SK-N-SH (cell line): ENCODE measurements at regions not wholly inside any gene's neighbourhood (a gene's known extent, or its start where the extent isn't known, plus 50 kb on each side); places are given as distances from the start of the nearest gene placed in this dataset.

Experiments
- CTCF ChIA-PET: fragments of 300-600, 350-600 bp; formaldehyde crosslinking; extraction: SDS; loops from one replicate; lab custom pipeline; 2021; lab: Yijun Ruan, JAX
- POLR2A ChIA-PET: fragments of 350-600 bp; sonication (Branson Sonifier 250); formaldehyde crosslinking; extraction: SDS; loops from one replicate; lab custom pipeline; 2020; ENCODE audit warnings: antibody characterized with exemption, inconsistent platforms; lab: Yijun Ruan, JAX
- DNase-seq: peaks from one replicate; pipeline ENCODE4 v3.0.0; 2012
- H2AFZ ChIP-seq: fragments of 200-600 bp; sonication (generic); 2 replicates; pipeline ENCODE4 v1.8.1; 2016; ENCODE audit warnings: antibody characterized with exemption, mild to moderate bottlenecking, low read depth
- H3F3A ChIP-seq: fragments of 200-600 bp; sonication (generic); replicated peaks from 2 replicates; pipeline ENCODE3; 2016; ENCODE audit warnings: antibody characterized with exemption, mild to moderate bottlenecking; ENCODE audit not compliant: insufficient read depth
- H3K27ac ChIP-seq, 2 experiments: fragments of 200-500 bp in 1 of 2; fragments of 200-600 bp in 1 of 2; sonication (Bioruptor generic) in 1 of 2; sonication (generic), shearing (Covaris generic) in 1 of 2; 2 replicates each; pipeline versions ENCODE4 v1.5.1 to v1.6.1; 2014 to 2016; ENCODE audit warnings: low read depth in 2 of 2, inconsistent platforms in 1 of 2, low read length in 1 of 2, mild to moderate bottlenecking in 1 of 2, mixed read lengths in 1 of 2
- H3K27me3 ChIP-seq: fragments of 200-600 bp; sonication (generic), shearing (Covaris generic); 2 replicates; pipeline ENCODE4 v1.6.1; 2016; ENCODE audit warnings: mixed run types; ENCODE audit not compliant: insufficient read depth
- H3K36me3 ChIP-seq, 2 experiments: fragments of 200-500 bp in 1 of 2; fragments of 200-600 bp in 1 of 2; sonication (Bioruptor generic) in 1 of 2; sonication (generic) in 1 of 2; replicated peaks in 1 of 2; 2 replicates each; pipeline versions ENCODE3 to v1.5.1; 2014 to 2016; ENCODE audit warnings: low read length in 1 of 2, mild to moderate bottlenecking in 1 of 2; ENCODE audit not compliant: insufficient read depth in 2 of 2, control insufficient read depth in 1 of 2
- H3K4me1 ChIP-seq, 2 experiments: fragments of 200-500 bp in 1 of 2; fragments of 200-600 bp in 1 of 2; sonication (Bioruptor generic) in 1 of 2; sonication (generic), shearing (Covaris generic) in 1 of 2; 2 replicates each; pipeline versions ENCODE4 v1.5.1 to v1.6.1; 2014 to 2016; ENCODE audit warnings: low read depth in 1 of 2, low read length in 1 of 2, mixed run types in 1 of 2; ENCODE audit not compliant: insufficient read depth in 2 of 2, control insufficient read depth in 1 of 2
- H3K4me2 ChIP-seq: fragments of 200-600 bp; sonication (generic), shearing (Covaris generic); 2 replicates; pipeline ENCODE4 v1.6.1; 2017; ENCODE audit warnings: mixed run types
- H3K4me3 ChIP-seq, 2 experiments: fragments of 200-500 bp in 1 of 2; fragments of 200-600 bp in 1 of 2; sonication (Bioruptor generic) in 1 of 2; sonication (generic), shearing (Covaris generic) in 1 of 2; 2 replicates each; pipeline versions ENCODE4 v1.5.1 to v1.8.1; 2014 to 2016; ENCODE audit warnings: low read depth in 2 of 2, inconsistent platforms in 1 of 2, low read length in 1 of 2, mild to moderate bottlenecking in 1 of 2, mixed read lengths in 1 of 2, moderate library complexity in 1 of 2
- H3K79me2 ChIP-seq: fragments of 200-600 bp; sonication (generic); 2 replicates; pipeline ENCODE4 v1.8.1; 2017; ENCODE audit warnings: mild to moderate bottlenecking; ENCODE audit not compliant: insufficient read depth
- H3K9ac ChIP-seq: fragments of 200-600 bp; sonication (generic); 2 replicates; pipeline ENCODE4 v1.6.1; 2017; ENCODE audit warnings: mixed run types
- H3K9me2 ChIP-seq: fragments of 200-600 bp; sonication (generic); 2 replicates; pipeline ENCODE4 v1.6.1; 2017; ENCODE audit warnings: mixed run types
- H3K9me3 ChIP-seq: fragments of 200-600 bp; sonication (generic); 2 replicates; pipeline ENCODE4 v1.6.1; 2017; ENCODE audit warnings: mixed run types, mild to moderate bottlenecking, moderate library complexity
- H4K20me1 ChIP-seq: fragments of 200-600 bp; sonication (generic); 2 replicates; pipeline ENCODE4 v1.6.1; 2017; ENCODE audit warnings: mild to moderate bottlenecking, mixed run types; ENCODE audit not compliant: insufficient read depth
- EZH2phosphoT487 ChIP-seq: fragments of 200-600 bp; sonication (generic); IDR thresholded peaks from 2 replicates; pipeline ENCODE4 v1.6.1; 2017; ENCODE audit warnings: low read depth, mixed run types, mild to moderate bottlenecking, antibody characterized with exemption, moderate library complexity, borderline replicate concordance
- FOXM1 ChIP-seq: IDR thresholded peaks from 2 replicates; pipeline ENCODE4 v1.4.0; 2012; ENCODE audit warnings: low read depth, mild to moderate bottlenecking
- GABPA ChIP-seq: IDR thresholded peaks from 2 replicates; pipeline ENCODE4 v1.4.0; 2012; ENCODE audit warnings: low read depth, mild to moderate bottlenecking
- GATA2 ChIP-seq: sonication (generic); formaldehyde crosslinking; IDR thresholded peaks from 2 replicates; pipeline ENCODE4 v1.5.0; 2020; ENCODE audit warnings: mild to moderate bottlenecking, missing genetic modification reagents
- JUND ChIP-seq: IDR thresholded peaks from 2 replicates; pipeline ENCODE4 v1.4.0; 2012
- MEF2A ChIP-seq: IDR thresholded peaks from 2 replicates; pipeline ENCODE4 v1.4.0; 2012; ENCODE audit warnings: low read depth, borderline replicate concordance
- MXI1 ChIP-seq: IDR thresholded peaks from 2 replicates; pipeline ENCODE4 v1.6.1; 2012; ENCODE audit warnings: mild to moderate bottlenecking, low read depth, low read length, improper control_type of control experiment
- NRF1 ChIP-seq: IDR thresholded peaks from 2 replicates; pipeline ENCODE4 v1.6.1; 2012; ENCODE audit warnings: low read depth, mild to moderate bottlenecking, low read length
- POLR2AphosphoS5 ChIP-seq: IDR thresholded peaks from 2 replicates; pipeline ENCODE4 v1.6.1; 2012; ENCODE audit warnings: low read depth, low read length
- RAD21 ChIP-seq: IDR thresholded peaks from 2 replicates; pipeline ENCODE4 v1.6.1; 2012; ENCODE audit warnings: mild to moderate bottlenecking, low read length
- RFX5 ChIP-seq: IDR thresholded peaks from 2 replicates; pipeline ENCODE4 v1.6.1; 2012; ENCODE audit warnings: mild to moderate bottlenecking, improper control_type of control experiment, low read length
- RXRA ChIP-seq: IDR thresholded peaks from 2 replicates; pipeline ENCODE4 v1.4.0; 2012; ENCODE audit warnings: low read depth, mild to moderate bottlenecking, borderline replicate concordance
- TAF1 ChIP-seq: IDR thresholded peaks from 2 replicates; pipeline ENCODE4 v1.6.1; 2012; ENCODE audit warnings: low read depth, mild to moderate bottlenecking, low read length, moderate library complexity, borderline replicate concordance
- YY1 ChIP-seq: IDR thresholded peaks from 2 replicates; pipeline ENCODE4 v1.4.0; 2012; ENCODE audit warnings: low read depth, mild to moderate bottlenecking
- WGBS: methylation state at CpG from one replicate; pipeline ENCODE4 v1.1.6; 2017; ENCODE audit warnings: low lambda C conversion rate; 5-methylcytosine and 5-hydroxymethylcytosine counted together
- TF ChIP-seq, protein P1 (sequence below): IDR thresholded peaks from 2 replicates; pipeline ENCODE4 v1.4.0; 2012; ENCODE audit warnings: low read depth
- TF ChIP-seq, protein P2 (sequence below): IDR thresholded peaks from 2 replicates; pipeline ENCODE4 v1.4.0; 2012; ENCODE audit warnings: low read depth, borderline replicate concordance

DNA sequence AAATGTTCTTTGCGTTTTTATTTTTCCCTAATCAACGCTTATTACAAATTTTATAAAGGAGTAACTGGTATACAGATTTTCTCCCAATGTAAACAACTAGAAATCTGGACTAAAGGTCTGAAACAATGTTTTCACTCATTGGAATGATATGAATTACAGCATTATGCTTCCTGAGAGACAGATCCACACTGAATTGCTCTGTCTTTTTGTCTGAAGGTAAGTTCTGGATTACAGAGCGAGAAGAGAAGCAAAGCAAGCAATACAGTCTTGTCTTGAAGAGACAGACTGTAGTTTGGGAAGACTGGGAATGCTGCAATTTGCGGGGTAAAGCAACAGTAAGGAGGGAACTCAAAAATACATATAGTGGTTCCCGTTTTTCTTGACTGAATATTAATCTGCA lies 262.2 kb upstream of the PABPC4L start:
- no peak overlapping the region for H2AFZ ChIP-seq
- POLR2A ChIA-PET = no interaction called here
- WGBS = 13% methylated on average over 5 of the region's 5 CpGs

DNA sequence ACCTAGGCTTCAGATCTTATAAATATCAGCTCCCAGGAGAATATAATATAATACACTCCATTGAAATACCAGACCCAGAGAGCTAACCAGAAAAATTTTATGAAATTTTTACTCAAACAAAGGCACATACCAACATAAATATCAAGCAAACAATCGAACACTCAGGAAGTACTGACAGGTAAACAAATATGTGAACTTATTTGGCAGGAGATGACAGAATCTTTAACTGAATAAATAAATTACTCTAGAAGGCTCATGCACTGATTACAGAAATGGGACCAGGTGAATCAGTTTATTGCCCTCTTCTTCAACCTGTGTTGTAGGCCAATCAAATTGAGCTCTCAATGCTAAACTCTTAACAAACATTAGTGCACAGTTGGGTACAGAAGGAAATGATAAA lies 225.2 kb upstream of the PABPC4L start:
- ChIA-PET CTCF (no interaction called here), POLR2A (no interaction called here)
- H3K4me2 ChIP-seq = no peak overlapping the region
- no peak for TF ChIP-seq MXI1
- no peak for TF ChIP-seq FOXM1
- TF ChIP-seq YY1 = no peak
- TF ChIP-seq, protein P1, sequence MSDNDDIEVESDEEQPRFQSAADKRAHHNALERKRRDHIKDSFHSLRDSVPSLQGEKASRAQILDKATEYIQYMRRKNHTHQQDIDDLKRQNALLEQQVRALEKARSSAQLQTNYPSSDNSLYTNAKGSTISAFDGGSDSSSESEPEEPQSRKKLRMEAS = no peak
- TF ChIP-seq TAF1 = no peak
- TF ChIP-seq RXRA = no peak
- H3K9me3 ChIP-seq = no peaks in the 10 kb centered on the region
- no peaks in the 10 kb centered on the region for H4K20me1 ChIP-seq
- no peaks in the 10 kb centered on the region for H3K36me3 ChIP-seq
- no peak for DNase-seq
- no peak overlapping the region for H3K4me3 ChIP-seq
- no peak overlapping the region for H2AFZ ChIP-seq
- H3K27ac ChIP-seq = no peak overlapping the region
- no peaks in the 10 kb centered on the region for H3F3A ChIP-seq
- H3K27me3 ChIP-seq = no peaks in the 10 kb centered on the region
- no peaks in the 10 kb centered on the region for H3K79me2 ChIP-seq
- 0% methylated on average over 1 of the region's 1 CpG for WGBS
- H3K9ac ChIP-seq = no peak overlapping the region
- H3K9me2 ChIP-seq = no peaks in the 10 kb centered on the region
- H3K4me1 ChIP-seq = no peaks in the 10 kb centered on the region; a peak in 1 of 4 replicates

More for the DNA sequence above, 262.2 kb upstream of the PABPC4L start:
- no peak overlapping the region for H3K4me2 ChIP-seq
- no peak for DNase-seq
- no peaks in the 10 kb centered on the region for H3K4me1 ChIP-seq
- no peaks in the 10 kb centered on the region; the same call in 1 of the 2 replicates for H3K9me2 ChIP-seq
- H3K36me3 ChIP-seq = no peaks in the 10 kb centered on the region
- no peaks in the 10 kb centered on the region for H3K79me2 ChIP-seq
- H3K9me3 ChIP-seq = no peaks in the 10 kb centered on the region
- CTCF ChIA-PET = no interaction called here
- no peak overlapping the region for H3K27ac ChIP-seq
- no peaks in the 10 kb centered on the region for H3F3A ChIP-seq
- H4K20me1 ChIP-seq = no peaks in the 10 kb centered on the region
- H3K4me3 ChIP-seq = no peak overlapping the region
- no peaks in the 10 kb centered on the region for H3K27me3 ChIP-seq
- H3K9ac ChIP-seq = no peak overlapping the region
- TF ChIP-seq MEF2A = no peak
- TF ChIP-seq EZH2phosphoT487 = no peak
- TF ChIP-seq NRF1 = no peak
- no peak for TF ChIP-seq RXRA
- TF ChIP-seq POLR2AphosphoS5 = no peak
- TF ChIP-seq JUND = no peak
- TF ChIP-seq GABPA = no peak
- TF ChIP-seq, protein P2, sequence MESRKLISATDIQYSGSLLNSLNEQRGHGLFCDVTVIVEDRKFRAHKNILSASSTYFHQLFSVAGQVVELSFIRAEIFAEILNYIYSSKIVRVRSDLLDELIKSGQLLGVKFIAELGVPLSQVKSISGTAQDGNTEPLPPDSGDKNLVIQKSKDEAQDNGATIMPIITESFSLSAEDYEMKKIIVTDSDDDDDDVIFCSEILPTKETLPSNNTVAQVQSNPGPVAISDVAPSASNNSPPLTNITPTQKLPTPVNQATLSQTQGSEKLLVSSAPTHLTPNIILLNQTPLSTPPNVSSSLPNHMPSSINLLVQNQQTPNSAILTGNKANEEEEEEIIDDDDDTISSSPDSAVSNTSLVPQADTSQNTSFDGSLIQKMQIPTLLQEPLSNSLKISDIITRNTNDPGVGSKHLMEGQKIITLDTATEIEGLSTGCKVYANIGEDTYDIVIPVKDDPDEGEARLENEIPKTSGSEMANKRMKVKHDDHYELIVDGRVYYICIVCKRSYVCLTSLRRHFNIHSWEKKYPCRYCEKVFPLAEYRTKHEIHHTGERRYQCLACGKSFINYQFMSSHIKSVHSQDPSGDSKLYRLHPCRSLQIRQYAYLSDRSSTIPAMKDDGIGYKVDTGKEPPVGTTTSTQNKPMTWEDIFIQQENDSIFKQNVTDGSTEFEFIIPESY = no peak
- no peak for TF ChIP-seq RFX5
- TF ChIP-seq RAD21 = no peak
- no peak for TF ChIP-seq GATA2 (CRISPR knock-in tag)
- no peak for TF ChIP-seq FOXM1
- TF ChIP-seq, all 33 proteins: peak for 0
